OCI-LY7 (cell line): ENCODE measurements at regions not wholly inside any gene's neighbourhood (a gene's known extent, or its start where the extent isn't known, plus 50 kb on each side); places are given as distances from the start of the nearest gene placed in this dataset.

Experiments
- EZH2phosphoT487 ChIP-seq: fragments of 200-600 bp; sonication (generic); IDR thresholded peaks from 2 replicates; pipeline ENCODE4 v1.6.1; 2018; ENCODE audit warnings: low read depth, borderline replicate concordance, mild to moderate bottlenecking, mixed run types, antibody characterized with exemption, low read length, moderate library complexity, mixed read lengths
- TF ChIP-seq, protein P1 (sequence below): fragments of 200-600 bp; sonication (generic); conservative IDR thresholded peaks from 2 replicates; pipeline ENCODE4 v1.5.1; 2014; ENCODE audit warnings: mild to moderate bottlenecking, antibody characterized with exemption, low read length, moderate library complexity, mixed read lengths

DNA sequence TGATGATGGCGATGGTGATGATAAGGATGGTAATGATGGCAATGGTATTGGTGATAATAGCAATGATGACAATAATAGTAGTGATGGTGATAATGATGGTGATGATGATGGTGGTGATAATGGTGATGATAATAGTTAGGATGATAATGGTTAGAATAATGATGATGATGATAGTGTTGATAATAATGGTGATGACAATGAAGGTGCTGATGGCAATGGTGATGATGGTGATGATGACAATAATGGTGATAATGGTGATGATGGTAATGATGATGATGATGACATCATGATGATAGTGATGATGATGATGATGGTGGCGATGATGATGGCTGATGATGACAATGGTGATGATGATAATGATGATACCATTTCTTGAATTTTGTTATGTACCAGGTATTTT lies 309.9 kb downstream of the MIAT start:
- TF ChIP-seq, protein P1, sequence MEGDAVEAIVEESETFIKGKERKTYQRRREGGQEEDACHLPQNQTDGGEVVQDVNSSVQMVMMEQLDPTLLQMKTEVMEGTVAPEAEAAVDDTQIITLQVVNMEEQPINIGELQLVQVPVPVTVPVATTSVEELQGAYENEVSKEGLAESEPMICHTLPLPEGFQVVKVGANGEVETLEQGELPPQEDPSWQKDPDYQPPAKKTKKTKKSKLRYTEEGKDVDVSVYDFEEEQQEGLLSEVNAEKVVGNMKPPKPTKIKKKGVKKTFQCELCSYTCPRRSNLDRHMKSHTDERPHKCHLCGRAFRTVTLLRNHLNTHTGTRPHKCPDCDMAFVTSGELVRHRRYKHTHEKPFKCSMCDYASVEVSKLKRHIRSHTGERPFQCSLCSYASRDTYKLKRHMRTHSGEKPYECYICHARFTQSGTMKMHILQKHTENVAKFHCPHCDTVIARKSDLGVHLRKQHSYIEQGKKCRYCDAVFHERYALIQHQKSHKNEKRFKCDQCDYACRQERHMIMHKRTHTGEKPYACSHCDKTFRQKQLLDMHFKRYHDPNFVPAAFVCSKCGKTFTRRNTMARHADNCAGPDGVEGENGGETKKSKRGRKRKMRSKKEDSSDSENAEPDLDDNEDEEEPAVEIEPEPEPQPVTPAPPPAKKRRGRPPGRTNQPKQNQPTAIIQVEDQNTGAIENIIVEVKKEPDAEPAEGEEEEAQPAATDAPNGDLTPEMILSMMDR, result no peak
- TF ChIP-seq EZH2phosphoT487, result no peak
